AG09319 (cell line): ENCODE measurements at regions not wholly inside any gene's neighbourhood (a gene's known extent, or its start where the extent isn't known, plus 50 kb on each side); places are given as distances from the start of the nearest gene placed in this dataset.

Source experiments
- DNase-seq: peaks from one replicate; pipeline ENCODE4 v3.0.0-alpha.2; 2010; ENCODE audit warnings: low read depth; ENCODE audit errors: extremely low read depth
- CTCF ChIP-seq: IDR thresholded peaks from 2 replicates; pipeline ENCODE4 v1.5.1; 2011; ENCODE audit warnings: low read depth, mild to moderate bottlenecking, inconsistent platforms, low read length, moderate library complexity

GRCh38 chr6:168216117-168216516, 103.5 kb downstream of the DACT2 start:
- no peak for TF ChIP-seq CTCF

GRCh38 chr6:168215121-168215808, 104.3 kb downstream of the DACT2 start:
- DNase-seq = no peak
- no peak for TF ChIP-seq CTCF

More at GRCh38 chr6:168216117-168216516, 103.5 kb downstream of the DACT2 start:
- DNase-seq = no peak

- no peak for DNase-seq
- no peak for TF ChIP-seq CTCF
Observed at GRCh38 chr6:168214586-168215104, 104.9 kb downstream of the DACT2 start.

GRCh38 chr6:168213121-168213524, 106.5 kb downstream of the DACT2 start:
- TF ChIP-seq CTCF = no peak
- DNase-seq = no peak

GRCh38 chr6:168212362-168212761, 107.2 kb downstream of the DACT2 start:
- no peak for TF ChIP-seq CTCF
- no peak for DNase-seq

- TF ChIP-seq CTCF = no peak
- DNase-seq = no peak
Observed at GRCh38 chr6:168211681-168212080, 107.9 kb downstream of the DACT2 start.

- no peak for DNase-seq
- no peak for TF ChIP-seq CTCF
Observed at GRCh38 chr6:168210239-168211105, 109.1 kb downstream of the DACT2 start.
